ENCODE measurements at regions not wholly inside any gene's neighbourhood (a gene's known extent, or its start where the extent isn't known, plus 50 kb on each side); places are given as distances from the start of the nearest gene placed in this dataset.

DNA sequence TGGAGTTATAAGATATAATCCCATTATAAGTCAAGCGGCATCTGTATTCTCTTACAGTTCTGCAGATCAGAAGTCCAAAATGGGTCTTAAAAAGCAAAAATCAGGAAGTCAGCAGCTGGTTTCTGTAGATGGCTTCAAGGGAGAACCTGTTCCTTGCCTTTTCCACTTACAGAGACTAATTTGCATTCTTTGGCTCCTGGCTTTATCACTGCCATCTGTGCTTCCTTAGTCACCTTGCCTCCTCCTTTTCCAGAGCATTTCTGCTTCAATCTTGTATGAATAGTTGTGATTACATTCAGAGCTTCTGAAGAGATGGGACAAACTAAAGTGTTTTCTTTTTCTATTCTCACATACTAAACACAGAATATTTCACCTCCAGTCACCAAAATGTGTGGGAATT, 647.3 kb upstream of the GRAMD2B start:
- BruUV-seq (replicated peaks), result no TSS peak
- no peak overlapping the region for H3K9ac ChIP-seq (replicated peaks; ENCODE audit: extremely low read depth, insufficient read depth, low read length)
- ChIA-PET POLR2A (no interaction called here), CTCF (interaction anchor here (0.8 kb wide), 1 partner anchor 36 kb away, joined by 3 read pairs; no protein-coding TSS in a partner anchor)
- H3K9me1 ChIP-seq (replicated peaks; ENCODE audit: control insufficient read depth, extremely low read depth, insufficient read depth, low read length), result no peaks in the 10 kb centered on the region
- TF ChIP-seq POLR2A (IDR thresholded peaks at IDR 0.05; ENCODE audit: low read depth, low read length) (no peak), CTCF (IDR thresholded peaks at IDR 0.05; ENCODE audit: extremely low read depth in 1 of 2, insufficient read depth in 1 of 2, low read depth in 1 of 2, low read length in 2 of 2) (no peak), JUN (IDR thresholded peaks at IDR 0.05; ENCODE audit: borderline replicate concordance, insufficient read depth, insufficient read length, low read depth) (no peak), POLR2AphosphoS5 (IDR thresholded peaks at IDR 0.05; ENCODE audit: insufficient read depth, low read depth, low read length) (no peak)
- H3K9me3 ChIP-seq (replicated peaks; ENCODE audit: control insufficient read depth, insufficient read depth, low read length), result no peaks in the 10 kb centered on the region
- H3K4me3 ChIP-seq (replicated peaks in 1 of 3; ENCODE audit: insufficient read depth in 1 of 3, low read depth in 1 of 3, low read length in 3 of 3), result no peak overlapping the region
- dilution Hi-C loops (cut with MboI; ENCODE audit: extremely low pct_ligation_motif_present, low sequenced_read_pairs), result no loop called here
- H3K27me3 ChIP-seq (ENCODE audit: control insufficient read depth in 2 of 2, insufficient read depth in 2 of 2, low read length in 2 of 2), result no peaks in the 10 kb centered on the region
- no peak overlapping the region for H3K4me2 ChIP-seq (ENCODE audit: insufficient read depth, low read length)
- intact Hi-C loops (cut with micrococcal nuclease), result no loop called here
- no peak overlapping the region for H3K27ac ChIP-seq (ENCODE audit: insufficient read depth, low read depth, low read length)
- no peaks in the 10 kb centered on the region for H3K79me2 ChIP-seq (ENCODE audit: control insufficient read depth, insufficient read depth, low read length)
- no peaks in the 10 kb centered on the region for H4K20me1 ChIP-seq (replicated peaks; ENCODE audit: control insufficient read depth, extremely low read depth, insufficient read depth, low read length)
- H3K4me1 ChIP-seq (ENCODE audit: control insufficient read depth, extremely low read depth, insufficient read depth, low read length), result no peaks in the 10 kb centered on the region
- FAIRE-seq, result no peak
- DNase-seq (ENCODE audit: low read depth, low spot score), result no peak
- H3K36me3 ChIP-seq (ENCODE audit: control insufficient read depth in 2 of 2, extremely low read depth in 1 of 2, insufficient read depth in 2 of 2, low read length in 2 of 2), result no peaks in the 10 kb centered on the region
- H2AFZ ChIP-seq (ENCODE audit: low read depth, low read length), result no peak overlapping the region

DNA sequence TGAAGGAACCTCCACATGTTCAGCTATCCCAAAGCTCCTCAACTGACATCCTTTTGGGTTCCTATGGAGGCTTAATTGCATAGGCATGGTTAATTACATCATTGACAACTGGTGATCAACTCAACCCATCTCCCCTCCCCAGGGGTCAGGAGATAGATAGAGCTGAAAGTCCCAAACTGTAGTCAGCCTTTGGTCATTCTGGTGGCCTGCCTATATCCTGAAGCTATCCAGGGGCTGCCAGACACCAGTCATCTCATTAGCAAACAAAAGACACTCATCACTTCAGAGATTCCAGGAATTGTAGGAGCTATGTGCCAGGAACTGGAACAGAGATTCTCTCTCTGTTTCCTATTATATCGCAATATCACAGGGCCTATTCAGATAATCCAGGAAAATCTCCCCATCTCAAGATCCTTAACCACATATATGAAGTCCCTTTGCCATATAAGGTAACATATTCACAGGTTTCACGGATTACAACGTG, 646.5 kb upstream of the GRAMD2B start:
- DNase-seq (ENCODE audit: low read depth, low spot score), result no peak
- H3K27ac ChIP-seq (ENCODE audit: insufficient read depth, low read depth, low read length), result no peak overlapping the region
- BruUV-seq (replicated peaks), result no TSS peak
- POLR2A ChIA-PET, result no interaction called here
- H3K9ac ChIP-seq (replicated peaks; ENCODE audit: extremely low read depth, insufficient read depth, low read length), result no peak overlapping the region
- no peak overlapping the region for H2AFZ ChIP-seq (ENCODE audit: low read depth, low read length)
- H3K4me1 ChIP-seq (ENCODE audit: control insufficient read depth, extremely low read depth, insufficient read depth, low read length), result no peaks in the 10 kb centered on the region
- no peaks in the 10 kb centered on the region for H3K9me1 ChIP-seq (replicated peaks; ENCODE audit: control insufficient read depth, extremely low read depth, insufficient read depth, low read length)
- TF ChIP-seq MYC (IDR thresholded peaks at IDR 0.05; ENCODE audit: low read depth, low read length) (no peak), EZH2 (IDR thresholded peaks at IDR 0.05; ENCODE audit: borderline replicate concordance, low read depth, low read length, severe bottlenecking) (no peak), FOS (IDR thresholded peaks at IDR 0.05; ENCODE audit: borderline replicate concordance, insufficient read depth, low read length) (no peak), JUN (IDR thresholded peaks at IDR 0.05; ENCODE audit: borderline replicate concordance, insufficient read depth, insufficient read length, low read depth) (no peak), MAX (IDR thresholded peaks at IDR 0.05; ENCODE audit: insufficient read depth, insufficient read length) (no peak), POLR2AphosphoS5 (IDR thresholded peaks at IDR 0.05; ENCODE audit: insufficient read depth, low read depth, low read length) (no peak), CTCF (IDR thresholded peaks at IDR 0.05; ENCODE audit: extremely low read depth in 1 of 2, insufficient read depth in 1 of 2, low read depth in 1 of 2, low read length in 2 of 2) (no peak), POLR2A (IDR thresholded peaks at IDR 0.05; ENCODE audit: low read depth, low read length) (no peak), GATA2 (IDR thresholded peaks at IDR 0.05; ENCODE audit: insufficient read depth, insufficient read length, low read depth, low read length) (no peak)
- H3K27me3 ChIP-seq (ENCODE audit: control insufficient read depth in 2 of 2, insufficient read depth in 2 of 2, low read length in 2 of 2), result no peaks in the 10 kb centered on the region
- FAIRE-seq, result no peak
- dilution Hi-C loops (cut with MboI; ENCODE audit: extremely low pct_ligation_motif_present, low sequenced_read_pairs), result no loop called here
- H4K20me1 ChIP-seq (replicated peaks; ENCODE audit: control insufficient read depth, extremely low read depth, insufficient read depth, low read length), result no peaks in the 10 kb centered on the region
- intact Hi-C loops (cut with micrococcal nuclease), result no loop called here
- no peaks in the 10 kb centered on the region for H3K9me3 ChIP-seq (replicated peaks; ENCODE audit: control insufficient read depth, insufficient read depth, low read length)
- H3K4me3 ChIP-seq (replicated peaks in 1 of 3; ENCODE audit: insufficient read depth in 1 of 3, low read depth in 1 of 3, low read length in 3 of 3), result no peak overlapping the region
- no peak overlapping the region for H3K4me2 ChIP-seq (ENCODE audit: insufficient read depth, low read length)
- no peaks in the 10 kb centered on the region for H3K79me2 ChIP-seq (ENCODE audit: control insufficient read depth, insufficient read depth, low read length)
- H3K36me3 ChIP-seq (ENCODE audit: control insufficient read depth in 2 of 2, extremely low read depth in 1 of 2, insufficient read depth in 2 of 2, low read length in 2 of 2), result no peaks in the 10 kb centered on the region
- CTCF ChIA-PET, result no interaction called here

All from endothelial cell of umbilical vein (primary cell).